ENCODE measurements at regions not wholly inside any gene's neighbourhood (a gene's known extent, or its start where the extent isn't known, plus 50 kb on each side); places are given as distances from the start of the nearest gene placed in this dataset.

GRCh38 chr4:106679063-106679462 lies 310.5 kb upstream of the GIMD1 start:
- no peaks in the 10 kb centered on the region for H3K9me3 ChIP-seq (ENCODE audit: control insufficient read depth, low read length)
- no peak overlapping the region for H3K27ac ChIP-seq
- no peaks in the 10 kb centered on the region for H3K27me3 ChIP-seq (ENCODE audit: control insufficient read depth, insufficient read depth, low read length)
- no peaks in the 10 kb centered on the region for H3K36me3 ChIP-seq (ENCODE audit: control insufficient read depth, insufficient read depth, low read length)
- no peak overlapping the region for H2AFZ ChIP-seq
- no peaks in the 10 kb centered on the region for H3K4me1 ChIP-seq
- TF ChIP-seq CTCF (IDR thresholded peaks at IDR 0.05): no peak
- H3K9ac ChIP-seq: no peak overlapping the region
- no peaks in the 10 kb centered on the region for H3K79me2 ChIP-seq
- no peak overlapping the region for H3K4me3 ChIP-seq (ENCODE audit: low read depth, low read length)
- no peak overlapping the region for H3K4me2 ChIP-seq (ENCODE audit: low read length)

- no peaks in the 10 kb centered on the region for H3K36me3 ChIP-seq (ENCODE audit: control insufficient read depth, insufficient read depth, low read length)
- no peaks in the 10 kb centered on the region for H3K9me3 ChIP-seq (ENCODE audit: control insufficient read depth, low read length)
- H3K4me1 ChIP-seq: no peaks in the 10 kb centered on the region
- no peak for TF ChIP-seq CTCF (IDR thresholded peaks at IDR 0.05)
- no peaks in the 10 kb centered on the region for H3K79me2 ChIP-seq
- H3K9ac ChIP-seq: no peak overlapping the region
- H3K4me3 ChIP-seq (ENCODE audit: low read depth, low read length): no peak overlapping the region
- no peak overlapping the region for H3K27ac ChIP-seq
- H2AFZ ChIP-seq: no peak overlapping the region
- no peak overlapping the region for H3K4me2 ChIP-seq (ENCODE audit: low read length)
- no peaks in the 10 kb centered on the region for H3K27me3 ChIP-seq (ENCODE audit: control insufficient read depth, insufficient read depth, low read length)
Measured at GRCh38 chr4:106677213-106677612, 308.6 kb upstream of the GIMD1 start.

- no peak overlapping the region for H2AFZ ChIP-seq
- TF ChIP-seq CTCF (IDR thresholded peaks at IDR 0.05): no peak
- H3K4me2 ChIP-seq (ENCODE audit: low read length): no peak overlapping the region
- H3K27me3 ChIP-seq (ENCODE audit: control insufficient read depth, insufficient read depth, low read length): no peaks in the 10 kb centered on the region
- no peak overlapping the region for H3K9ac ChIP-seq
- no peaks in the 10 kb centered on the region for H3K4me1 ChIP-seq
- no peak overlapping the region for H3K27ac ChIP-seq
- H3K4me3 ChIP-seq (ENCODE audit: low read depth, low read length): no peak overlapping the region
- no peaks in the 10 kb centered on the region for H3K36me3 ChIP-seq (ENCODE audit: control insufficient read depth, insufficient read depth, low read length)
- no peaks in the 10 kb centered on the region for H3K79me2 ChIP-seq
- no peaks in the 10 kb centered on the region for H3K9me3 ChIP-seq (ENCODE audit: control insufficient read depth, low read length)
Measured at GRCh38 chr4:106676173-106676921, 307.8 kb upstream of the GIMD1 start.

- H3K4me2 ChIP-seq (ENCODE audit: low read length): no peak overlapping the region
- H3K4me1 ChIP-seq: no peaks in the 10 kb centered on the region
- peaks cover 2% of the 10 kb centered on the region for H3K9me3 ChIP-seq (ENCODE audit: control insufficient read depth, low read length)
- no peaks in the 10 kb centered on the region for H3K79me2 ChIP-seq
- no peaks in the 10 kb centered on the region for H3K27me3 ChIP-seq (ENCODE audit: control insufficient read depth, insufficient read depth, low read length)
- no peak overlapping the region for H3K9ac ChIP-seq
- H2AFZ ChIP-seq: no peak overlapping the region
- H3K4me3 ChIP-seq (ENCODE audit: low read depth, low read length): no peak overlapping the region
- TF ChIP-seq CTCF (IDR thresholded peaks at IDR 0.05): no peak
- H3K27ac ChIP-seq: no peak overlapping the region
- no peaks in the 10 kb centered on the region for H3K36me3 ChIP-seq (ENCODE audit: control insufficient read depth, insufficient read depth, low read length)
Measured at GRCh38 chr4:106671716-106672115, 303.1 kb upstream of the GIMD1 start.

GRCh38 chr4:106670976-106671375 lies 302.4 kb upstream of the GIMD1 start:
- Histone ChIP-seq H3K9ac (no peak overlapping the region), H3K27me3 (ENCODE audit: control insufficient read depth, insufficient read depth, low read length) (no peaks in the 10 kb centered on the region), H3K27ac (no peak overlapping the region), H3K4me1 (no peaks in the 10 kb centered on the region), H3K79me2 (no peaks in the 10 kb centered on the region), H3K36me3 (ENCODE audit: control insufficient read depth, insufficient read depth, low read length) (no peaks in the 10 kb centered on the region), H2AFZ (no peak overlapping the region), H3K4me3 (ENCODE audit: low read depth, low read length) (no peak overlapping the region), H3K9me3 (ENCODE audit: control insufficient read depth, low read length) (peaks cover 3% of the 10 kb centered on the region), H3K4me2 (ENCODE audit: low read length) (no peak overlapping the region)
- TF ChIP-seq CTCF (IDR thresholded peaks at IDR 0.05): no peak

Measured in parathyroid adenoma (tissue), 2 donors.